Stimulated activated CD4-positive, alpha-beta T cell treated with anti-CD3 and anti-CD28 coated beads, Interleukin-1b, Interleukin-23, amount 100 ng/mL, for 4 hours (primary cell): ENCODE measurements at regions not wholly inside any gene's neighbourhood (a gene's known extent, or its start where the extent isn't known, plus 50 kb on each side); places are given as distances from the start of the nearest gene placed in this dataset.
"Not testable (repeated sequence)": the region's sequence is repeated elsewhere in the genome, so short reads cannot be mapped to it uniquely, and the experiment has no call there.

ENCODE experiments used
- DNase-seq, 2 donors: peaks; one replicate each; pipeline ENCODE4 v3.0.0-alpha.2; 2020; ENCODE audit warnings: low read depth in 2 of 2

GRCh38 chr21:28705616-28706015 lies 287.1 kb downstream of the LTN1 start:
- DNase-seq = no peak

DNA sequence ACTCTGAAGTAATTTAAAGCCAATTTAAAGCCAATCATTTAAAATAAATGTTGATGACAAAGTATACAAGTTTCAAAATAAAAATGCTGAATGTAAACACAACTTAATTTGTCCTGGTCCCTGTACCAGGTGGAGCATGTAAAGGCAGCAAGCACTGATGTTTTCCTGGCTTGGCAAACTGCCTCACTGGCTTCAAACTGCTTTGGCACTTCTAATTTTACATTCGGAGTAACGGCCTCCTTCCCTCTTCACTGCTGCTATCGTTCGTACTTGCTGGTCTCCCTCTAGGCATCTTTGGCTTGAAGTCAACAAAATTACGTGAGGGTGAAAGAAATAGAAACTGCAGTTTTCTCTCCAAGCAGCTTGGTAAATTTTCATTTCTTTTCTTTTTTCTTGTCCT lies 287.9 kb downstream of the LTN1 start:
- no peak for DNase-seq

DNA sequence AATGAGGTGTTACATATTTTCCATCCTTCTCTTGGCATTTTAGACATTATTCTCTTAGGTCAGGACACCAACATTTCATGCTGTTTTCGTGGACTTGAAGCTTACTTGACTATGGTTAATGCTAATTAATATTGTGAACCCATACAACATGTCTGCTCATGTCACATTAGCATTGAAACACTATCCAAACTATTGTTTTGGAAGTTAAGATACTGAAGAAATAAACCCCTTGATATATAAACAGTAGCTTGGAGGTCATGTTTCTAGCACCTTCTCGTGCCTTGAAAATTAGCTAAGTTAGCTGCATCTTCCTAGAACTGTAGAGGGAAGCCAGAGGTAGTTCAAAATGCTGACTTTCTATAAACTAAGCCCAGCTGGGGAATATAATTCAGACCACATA lies 288.8 kb downstream of the LTN1 start:
- no peak for DNase-seq

GRCh38 chr21:28699596-28700259 lies 292.9 kb downstream of the LTN1 start:
- DNase-seq = no peak

GRCh38 chr21:28699186-28699585 lies 293.5 kb downstream of the LTN1 start:
- DNase-seq = no peak

DNA sequence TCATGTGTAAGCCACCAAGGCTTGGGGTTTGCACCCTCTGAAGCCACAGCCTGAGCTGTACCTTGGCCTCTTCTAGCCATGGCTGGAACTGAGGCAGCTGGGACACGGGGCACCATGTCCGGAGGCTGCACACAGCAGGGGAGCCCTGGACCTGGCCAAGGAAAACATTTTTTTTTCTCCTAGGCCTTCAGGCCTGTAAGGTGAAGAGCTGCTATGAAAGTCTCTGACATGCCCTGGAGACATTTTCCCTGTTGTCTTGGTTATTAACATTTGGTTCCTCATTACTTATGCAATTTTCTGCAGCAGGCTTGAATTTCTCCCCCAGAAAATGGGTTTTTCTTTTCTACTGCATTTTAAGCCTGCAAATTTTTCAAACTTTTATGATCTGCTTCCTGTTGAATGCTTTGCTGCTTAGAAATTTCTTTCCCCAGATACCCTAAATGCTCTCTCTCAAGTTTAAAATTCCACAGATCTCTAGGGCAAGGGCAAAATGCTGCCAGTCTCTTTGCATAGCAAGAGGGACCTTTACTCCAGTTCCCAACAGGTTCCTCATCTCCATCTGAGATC lies 295.8 kb downstream of the LTN1 start:
- DNase-seq = no peak

DNA sequence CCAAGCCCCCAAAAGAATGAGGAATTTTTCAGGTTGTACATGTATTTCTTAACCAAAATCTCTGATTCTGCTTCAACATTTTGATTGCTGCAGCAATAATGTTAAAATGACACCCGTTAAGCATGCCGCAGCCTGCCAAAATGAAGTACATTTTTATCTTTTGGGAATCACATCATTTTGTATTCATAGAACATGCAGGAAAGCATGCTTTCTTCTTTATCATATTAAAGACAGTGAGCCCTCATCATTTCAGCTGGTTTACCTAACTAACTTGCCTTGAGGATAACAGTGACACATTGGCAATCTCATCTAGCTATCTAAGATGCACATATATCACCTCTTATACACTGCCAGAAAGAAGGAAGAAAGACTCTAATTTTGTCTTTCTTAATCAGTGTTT lies 299.2 kb downstream of the LTN1 start:
- DNase-seq = no peak

GRCh38 chr21:28690196-28690595 lies 302.5 kb downstream of the LTN1 start:
- no peak for DNase-seq

GRCh38 chr21:28688381-28688780 lies 304.3 kb downstream of the LTN1 start:
- DNase-seq = no peak

DNA sequence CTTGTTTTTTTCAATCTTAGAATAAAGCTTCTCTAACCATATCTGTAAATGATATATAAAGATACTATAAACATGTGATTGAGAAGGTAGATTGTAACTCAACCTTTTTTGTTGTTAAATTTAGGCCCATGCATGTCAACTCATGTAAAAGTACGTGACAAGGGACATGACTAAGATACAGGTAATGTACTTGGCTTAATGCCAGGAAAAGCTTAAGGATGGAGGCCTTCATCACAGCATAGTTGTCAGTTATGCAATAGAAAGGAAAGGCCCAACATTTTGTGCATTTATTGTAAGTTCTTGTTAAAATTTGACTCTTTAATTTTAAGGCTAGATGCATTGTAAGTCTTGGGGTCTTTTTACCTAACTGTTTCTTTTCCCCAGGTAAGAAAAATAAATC lies 305.1 kb downstream of the LTN1 start:
- DNase-seq = no peak

- no peak for DNase-seq
Observed at GRCh38 chr21:28683982-28684752, 308.5 kb downstream of the LTN1 start.

- DNase-seq = not testable (repeated sequence)
Observed at GRCh38 chr21:28682884-28683283, 309.8 kb downstream of the LTN1 start.

- DNase-seq = not testable (repeated sequence)
Observed at GRCh38 chr21:28677096-28677495, 315.6 kb downstream of the LTN1 start.

- no peak for DNase-seq
Observed at GRCh38 chr21:28675331-28676041, 317.2 kb downstream of the LTN1 start.

DNA sequence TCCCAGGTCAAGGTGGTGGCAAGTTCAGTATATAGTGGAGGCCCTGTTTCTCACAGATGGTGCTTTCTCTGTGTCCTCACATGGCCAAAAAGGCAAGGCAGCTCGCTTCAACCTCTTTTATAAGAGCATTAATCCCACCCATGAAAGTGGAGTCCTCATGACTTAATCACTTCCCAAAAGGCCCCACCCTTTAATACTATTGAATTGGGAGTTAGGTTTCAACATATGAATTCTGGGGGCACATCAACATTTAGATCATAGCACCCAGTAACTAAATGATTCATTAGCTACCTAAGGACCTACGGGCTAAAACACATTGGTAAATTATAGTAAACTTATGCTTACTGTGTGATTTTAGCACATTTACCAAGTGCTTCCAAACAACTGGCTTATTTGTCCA lies 317.9 kb downstream of the LTN1 start:
- DNase-seq = no peak

DNA sequence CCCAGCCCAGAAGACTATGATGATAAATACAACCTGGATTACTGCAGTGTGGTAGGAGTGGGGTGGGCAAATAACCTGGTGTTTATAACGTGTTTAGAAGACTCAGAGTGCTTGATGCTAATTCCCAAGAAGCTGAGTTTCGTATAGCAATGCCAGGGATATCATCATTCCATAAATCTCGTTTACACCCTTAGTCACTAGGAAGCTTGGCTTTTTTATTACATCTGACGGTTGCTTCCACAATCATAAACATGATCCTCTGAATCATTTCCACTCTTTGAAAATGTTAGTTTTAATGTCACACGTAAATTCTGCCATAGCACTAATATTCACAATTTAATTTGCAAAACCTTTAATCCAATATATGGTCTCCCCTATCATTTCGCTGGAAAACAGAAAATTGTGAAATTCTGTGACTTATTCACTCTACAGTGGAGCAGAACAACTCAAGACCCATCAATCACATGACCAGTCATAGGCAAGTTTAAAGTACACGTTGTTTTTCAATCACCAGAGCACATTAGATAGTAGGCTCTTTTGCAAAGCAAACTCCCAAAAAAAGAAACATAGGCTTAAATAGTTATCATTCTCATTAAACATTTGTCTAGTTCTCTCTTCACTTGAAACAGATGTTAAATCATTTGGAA lies 321.0 kb downstream of the LTN1 start:
- DNase-seq = no peak

GRCh38 chr21:28669971-28670653 lies 322.6 kb downstream of the LTN1 start:
- DNase-seq = no peak

GRCh38 chr21:28669321-28669720 lies 323.4 kb downstream of the LTN1 start:
- no peak for DNase-seq

DNA sequence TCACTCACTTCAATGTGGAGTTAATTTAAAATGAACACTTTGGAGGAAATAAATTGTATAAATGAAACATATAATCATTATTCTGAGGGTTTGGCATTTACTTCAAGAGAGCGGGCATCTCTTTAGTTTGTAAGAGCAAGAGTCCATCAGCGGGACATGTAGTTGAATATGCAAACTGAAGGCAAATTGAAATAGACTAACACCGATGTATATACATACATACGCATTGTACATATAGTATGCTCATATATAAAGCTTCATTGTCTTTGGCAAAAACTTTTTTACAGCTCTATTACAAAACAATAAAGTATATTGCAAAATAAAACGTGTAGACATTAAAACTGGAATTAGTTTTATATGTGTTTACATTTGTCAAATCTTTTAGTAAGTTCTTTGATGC lies 328.9 kb downstream of the LTN1 start:
- DNase-seq = no peak

DNA sequence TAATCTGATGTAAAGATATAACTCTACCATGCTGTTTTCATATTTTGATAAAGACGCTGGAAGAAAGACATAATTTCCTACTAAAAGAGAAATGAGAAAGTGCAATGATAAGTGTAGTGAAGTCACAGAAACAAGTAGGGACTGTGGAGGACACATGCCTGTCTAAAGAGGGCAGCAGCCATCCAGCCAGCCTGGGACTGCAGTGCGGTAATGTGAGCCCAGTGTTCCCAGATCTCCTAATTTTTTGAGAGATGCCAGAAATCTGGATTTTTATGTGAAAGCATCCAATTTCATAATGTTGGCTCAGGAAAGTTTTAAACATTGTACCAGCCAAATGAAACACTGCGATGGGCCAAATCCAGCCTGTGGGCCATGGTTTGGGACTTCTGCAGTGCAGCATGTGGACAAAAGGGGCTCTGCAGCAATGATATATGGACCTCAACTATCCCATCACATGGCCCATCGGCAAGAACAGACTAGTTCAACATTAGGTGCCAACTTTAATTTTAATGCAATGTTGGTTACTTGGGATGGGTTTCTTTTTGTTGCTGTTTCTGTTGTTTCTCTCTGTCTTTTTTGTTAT lies 329.5 kb downstream of the LTN1 start:
- no peak for DNase-seq

DNA sequence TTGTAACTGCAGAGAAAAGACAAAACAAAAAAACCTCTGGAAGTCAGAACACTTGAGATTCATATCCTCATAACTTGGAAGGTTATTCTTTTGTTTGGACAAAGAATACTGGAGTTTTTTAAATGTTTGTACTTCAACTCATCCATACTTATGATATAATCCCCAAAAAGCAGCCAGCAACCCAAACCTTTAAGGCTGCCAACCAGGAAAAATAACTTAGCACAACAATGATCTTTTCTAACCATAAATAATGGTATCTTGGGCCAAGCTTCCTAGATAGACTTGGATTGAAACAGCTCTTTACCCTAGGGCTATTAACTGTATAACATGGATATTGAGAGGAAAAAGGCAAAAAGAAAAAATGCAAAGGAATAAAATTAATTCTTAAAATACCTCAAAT lies 335.1 kb downstream of the LTN1 start:
- DNase-seq = no peak
